CD4-positive, alpha-beta T cell treated with Interleukin-10 for 1 hour (primary cell): ENCODE measurements at regions not wholly inside any gene's neighbourhood (a gene's known extent, or its start where the extent isn't known, plus 50 kb on each side); places are given as distances from the start of the nearest gene placed in this dataset.

Experiments
- DNase-seq: peaks from one replicate; pipeline ENCODE4 v3.0.0-alpha.2; 2020

DNA sequence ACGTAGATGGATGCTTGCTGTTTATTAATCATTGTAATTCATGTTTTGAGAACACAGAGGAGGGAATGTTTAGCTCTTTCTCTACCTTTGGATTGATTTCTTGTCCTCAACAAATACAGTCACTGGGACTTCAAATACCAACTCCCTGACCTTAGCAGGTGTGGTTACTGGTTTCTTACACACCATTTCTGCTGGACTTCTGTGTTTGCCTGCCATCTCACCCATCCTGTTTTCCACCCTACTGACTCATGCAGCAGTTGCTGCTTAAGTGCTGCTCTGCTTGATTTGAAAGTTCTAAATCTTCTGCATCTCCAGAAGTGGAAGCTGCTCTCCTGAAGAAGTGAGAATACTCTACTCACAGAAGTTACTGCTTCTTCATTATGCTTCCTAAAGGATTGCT is 170.3 kb downstream of the ZPLD1 start:
- no peak for DNase-seq

DNA sequence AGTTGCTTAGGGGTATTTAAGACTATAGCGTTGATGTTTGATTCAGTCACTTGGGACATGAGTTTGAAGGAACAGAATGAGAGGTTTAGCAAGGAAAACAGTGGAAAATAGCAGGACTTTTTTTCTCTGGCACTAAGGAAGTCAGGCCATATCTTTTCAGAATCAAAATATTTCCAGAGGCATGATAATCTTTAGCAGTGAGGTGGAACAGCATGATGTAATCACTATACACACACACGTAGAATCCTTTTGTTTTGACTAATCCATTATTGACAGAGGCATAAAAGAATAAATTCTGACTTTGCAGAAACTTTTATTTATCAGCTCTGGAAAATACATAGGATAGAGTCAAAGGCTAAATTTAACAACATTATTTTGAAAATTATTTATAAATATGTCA is 174.1 kb downstream of the ZPLD1 start:
- DNase-seq = no peak

DNA sequence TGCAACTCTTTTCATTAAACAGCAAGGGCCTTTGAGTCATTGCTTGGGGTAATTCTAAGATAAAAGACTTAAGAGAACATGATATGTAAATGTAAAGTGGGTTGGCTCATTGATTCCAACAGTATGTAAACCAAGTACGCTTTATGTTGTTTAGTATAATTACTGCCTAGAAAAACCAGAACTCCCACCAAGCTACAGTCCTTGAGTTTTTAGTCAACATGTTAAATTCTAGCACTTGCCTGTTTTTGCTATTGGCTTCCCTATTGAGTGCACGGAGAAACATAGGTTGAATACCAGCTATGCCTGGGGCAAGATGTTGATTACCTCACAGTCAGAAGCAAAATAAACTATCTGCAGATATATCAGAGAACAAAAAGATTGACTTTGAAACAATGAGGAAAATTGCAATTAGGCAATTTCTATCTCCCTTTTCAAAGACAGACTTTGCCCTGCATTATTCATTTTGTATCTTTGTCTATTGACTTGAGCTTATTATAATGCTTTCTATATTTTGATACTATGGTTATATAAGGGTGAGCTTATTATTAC is 179.3 kb downstream of the ZPLD1 start:
- no peak for DNase-seq

DNA sequence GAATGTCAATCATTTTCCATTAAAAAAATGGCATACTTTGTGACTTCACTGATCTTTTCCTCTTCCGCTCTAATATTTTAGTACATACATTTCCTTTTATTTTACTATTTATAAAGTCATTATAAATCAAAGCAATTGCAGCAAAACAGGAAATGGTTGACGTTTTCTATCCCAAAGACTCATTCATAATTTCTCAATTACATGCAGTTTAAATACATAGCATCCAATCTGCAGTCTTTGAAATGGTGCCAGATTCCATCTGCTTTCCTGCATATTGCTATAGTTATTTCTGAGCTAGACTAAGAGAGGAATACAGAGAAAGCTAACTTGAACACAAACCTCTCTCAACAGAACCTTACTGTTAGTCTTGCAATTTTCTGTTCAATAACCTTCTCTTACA is 179.8 kb downstream of the ZPLD1 start:
- DNase-seq = no peak

DNA sequence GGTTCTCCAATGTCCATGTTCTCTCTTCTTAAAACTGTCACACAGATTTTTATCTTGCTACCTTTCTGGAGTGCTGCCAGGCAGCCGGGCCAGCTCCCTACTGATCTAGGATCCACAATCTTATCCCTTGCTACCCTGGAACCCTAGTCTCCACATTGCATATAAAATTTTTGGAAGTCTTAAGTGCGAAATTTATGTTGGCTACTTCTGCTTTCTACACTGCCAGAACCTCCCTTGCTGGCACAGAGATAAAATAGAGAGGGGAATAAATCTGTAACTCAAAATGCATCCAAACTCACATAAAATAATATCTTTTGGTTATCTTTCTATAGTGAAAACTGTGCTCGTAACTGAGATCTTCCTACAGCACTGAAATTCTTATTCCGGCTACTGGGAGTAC is 182.6 kb downstream of the ZPLD1 start:
- DNase-seq = no peak

DNA sequence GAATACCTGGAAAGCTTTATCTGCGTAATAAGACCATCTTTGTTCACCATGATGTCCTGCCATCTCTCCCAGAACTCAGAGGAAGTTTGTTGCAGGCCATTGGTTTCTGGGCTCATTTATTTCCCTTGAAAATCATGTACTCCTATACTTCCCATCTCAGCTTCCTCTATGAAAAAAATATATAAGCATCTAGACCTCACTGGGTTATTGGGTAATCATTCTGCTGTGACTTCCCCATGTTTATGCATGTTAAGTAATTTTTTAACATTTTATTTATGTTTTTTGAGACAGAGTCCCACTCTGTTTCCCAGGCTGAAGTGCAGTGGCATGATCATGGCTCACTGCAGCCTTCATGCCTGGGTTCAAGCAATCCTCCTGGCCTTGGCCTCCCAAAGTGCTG is 184.5 kb downstream of the ZPLD1 start:
- DNase-seq = no peak

DNA sequence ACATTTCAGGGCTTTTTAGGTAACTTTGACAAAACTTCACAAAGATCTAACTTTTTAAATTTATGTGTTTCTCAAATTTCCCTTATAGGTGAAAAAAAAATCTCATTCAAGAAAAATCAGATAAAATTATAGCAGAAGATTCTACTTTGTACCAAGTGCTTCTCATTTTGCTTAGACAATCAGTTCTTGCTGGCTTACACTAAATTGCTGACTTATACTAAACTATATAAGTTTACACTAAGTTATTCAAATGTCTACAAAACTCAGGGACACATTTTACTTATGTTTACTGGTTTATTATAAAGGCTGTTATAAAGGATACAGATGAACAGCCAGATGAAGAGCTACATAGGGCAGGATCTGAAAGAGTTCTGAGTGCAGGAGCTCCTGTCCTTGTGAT is 195.1 kb downstream of the ZPLD1 start:
- DNase-seq = no peak

DNA sequence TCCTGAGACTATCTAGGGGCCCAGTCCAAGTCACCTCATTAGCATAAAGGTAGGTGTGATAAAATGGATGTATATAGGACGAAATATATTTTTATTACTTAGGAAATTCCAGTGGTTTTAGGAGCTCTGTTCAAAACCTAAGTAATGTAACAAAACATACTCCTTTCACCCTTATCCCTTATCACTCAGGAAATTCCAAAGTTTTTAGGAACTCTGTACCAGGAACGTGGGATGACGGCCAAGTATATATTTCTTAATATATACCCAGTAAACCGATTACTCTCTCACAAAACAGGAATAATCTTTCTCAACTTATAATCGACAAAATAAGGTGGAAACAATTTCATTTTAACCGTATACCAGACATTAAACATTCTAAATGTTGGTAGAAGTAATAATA is 195.7 kb downstream of the ZPLD1 start:
- DNase-seq = no peak

DNA sequence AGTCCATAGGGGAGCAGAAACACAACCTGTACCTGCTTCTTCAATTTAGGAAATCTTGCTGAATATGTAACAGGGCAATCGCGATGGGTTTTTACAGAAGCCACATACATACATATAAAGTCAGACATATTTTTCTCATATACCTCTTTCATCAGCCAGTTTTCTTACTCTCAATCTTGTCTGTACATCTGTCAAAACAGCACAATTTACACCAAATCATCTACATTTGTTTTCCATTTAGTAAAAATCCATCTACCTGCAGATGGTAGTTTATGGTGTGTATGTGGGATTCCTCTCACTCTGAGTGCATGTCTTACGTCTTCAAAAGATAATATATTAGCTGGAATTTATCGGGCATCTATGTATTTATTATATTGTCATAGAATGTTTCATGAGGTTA is 208.7 kb downstream of the ZPLD1 start:
- no peak for DNase-seq

DNA sequence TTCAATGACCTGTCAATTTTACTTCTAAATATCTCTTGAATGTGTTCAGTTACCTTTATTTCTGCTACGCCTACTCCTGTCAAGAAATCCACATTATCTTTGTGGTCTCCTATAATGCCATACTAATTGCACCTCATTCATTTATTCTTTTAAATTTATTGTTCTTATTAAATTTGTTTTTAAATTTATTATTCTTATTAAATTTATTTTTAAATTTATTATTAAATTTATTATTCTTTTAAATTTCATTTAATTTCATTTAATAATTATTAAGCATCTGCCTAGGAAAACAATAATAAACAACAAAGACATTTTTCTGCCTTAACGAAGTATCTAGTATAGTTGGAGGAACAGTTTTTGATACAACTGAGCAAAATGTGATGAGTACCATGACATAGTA is 211.7 kb downstream of the ZPLD1 start:
- no peak for DNase-seq

DNA sequence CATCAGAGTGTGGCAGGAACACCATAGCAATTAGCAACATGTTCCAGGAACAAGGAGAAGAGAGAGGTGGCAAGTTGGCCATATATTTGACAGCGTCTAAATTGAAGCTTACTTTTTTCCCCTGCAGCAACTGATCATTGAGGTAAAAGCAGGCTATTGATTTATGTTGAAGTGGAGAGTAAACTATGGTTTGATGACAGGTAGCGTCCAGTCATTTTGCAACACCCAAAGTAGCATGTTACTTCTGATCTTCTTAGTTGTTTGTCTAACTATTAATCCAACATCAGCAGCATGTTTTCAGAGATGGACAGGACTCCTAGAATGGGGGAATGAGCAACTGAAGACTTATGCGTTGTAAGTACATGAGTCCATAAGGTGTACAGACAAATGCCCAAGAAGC is 225.8 kb downstream of the ZPLD1 start:
- no peak for DNase-seq

DNA sequence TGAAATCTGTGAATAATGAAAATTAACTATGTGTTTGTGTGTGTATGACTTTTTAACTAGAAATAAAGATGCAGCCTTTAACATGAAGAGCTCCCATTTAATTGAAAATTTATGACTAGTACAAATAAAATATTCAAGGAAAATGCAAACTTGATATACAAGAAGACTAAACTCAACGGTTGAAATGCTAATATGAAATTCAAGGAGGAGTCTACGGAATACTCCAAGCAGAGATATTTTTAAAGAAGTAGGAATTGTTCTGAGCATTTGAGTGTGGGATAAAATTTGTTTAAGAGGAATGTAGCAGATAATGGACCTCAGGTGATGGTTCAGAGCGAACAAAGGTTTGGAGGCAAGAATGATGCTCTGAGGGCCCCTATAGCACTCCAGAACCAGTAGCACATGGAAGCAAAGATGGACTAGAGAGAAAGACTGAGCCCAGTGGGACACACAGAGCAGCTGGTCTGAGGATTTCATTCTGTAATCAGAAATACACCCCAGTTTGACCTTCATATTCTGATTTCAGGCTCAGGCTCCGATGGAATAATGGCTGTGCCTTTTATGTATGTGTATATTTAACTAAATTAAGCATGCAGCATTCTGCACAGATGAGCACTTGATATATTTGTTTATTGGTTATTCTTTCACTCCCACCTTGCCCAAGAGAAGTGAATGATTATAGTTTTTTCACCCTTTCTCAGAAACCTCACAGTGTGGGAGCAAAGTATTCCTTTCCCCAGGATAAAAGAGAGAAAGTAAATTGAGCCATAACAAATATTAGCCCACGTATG is 227.1 kb downstream of the ZPLD1 start:
- no peak for DNase-seq

DNA sequence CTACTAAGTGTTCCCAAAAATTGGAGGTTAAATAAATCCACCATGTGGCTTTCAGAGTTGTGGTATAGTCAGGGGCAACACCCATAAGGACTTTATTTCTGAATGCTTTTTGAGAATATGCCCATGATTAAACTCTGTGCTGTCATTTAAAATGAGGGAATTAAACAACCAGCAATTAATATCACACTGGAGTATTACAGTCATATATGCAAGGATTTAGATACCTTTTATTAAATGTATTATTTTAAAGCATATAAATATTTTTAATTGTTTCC is 227.6 kb downstream of the ZPLD1 start:
- no peak for DNase-seq

DNA sequence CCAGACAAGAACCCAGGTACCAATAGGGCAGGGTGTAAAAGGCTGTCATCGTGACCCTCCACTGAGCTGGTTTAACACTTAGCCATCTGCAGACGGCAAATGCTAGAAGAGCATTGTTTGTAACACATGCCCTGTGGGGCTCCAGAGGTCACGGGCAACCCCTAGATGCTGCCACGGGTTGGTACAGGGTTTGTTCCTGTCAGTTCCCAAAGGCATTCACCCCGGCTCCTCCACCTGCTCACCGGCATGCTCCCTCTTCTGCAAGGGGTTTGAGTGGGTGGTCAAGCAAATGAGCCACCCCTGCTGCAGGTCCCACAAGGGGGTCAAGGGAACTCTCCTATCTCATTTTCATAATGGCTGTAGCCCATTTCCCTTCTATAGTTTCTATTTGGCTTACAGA is 229.3 kb downstream of the ZPLD1 start:
- no peak for DNase-seq

DNA sequence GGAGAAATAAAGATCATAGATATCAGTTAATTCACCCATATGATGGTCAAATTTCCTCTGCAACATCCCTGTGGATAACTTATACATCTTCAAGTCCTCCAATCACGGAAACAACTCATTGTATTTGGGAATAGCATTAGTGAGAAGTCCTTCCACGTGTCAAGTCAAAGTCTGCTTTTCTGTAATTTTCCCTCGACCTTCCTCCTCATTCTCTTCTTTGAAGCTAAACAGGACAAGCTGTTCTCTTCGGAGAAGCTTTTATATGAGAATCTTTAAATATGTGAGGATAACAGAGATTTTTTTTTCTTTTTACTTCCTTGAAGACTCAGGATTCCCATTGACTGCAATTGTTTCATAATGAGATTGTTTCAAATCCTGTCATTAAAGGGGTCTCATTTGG is 230.4 kb downstream of the ZPLD1 start:
- no peak for DNase-seq

DNA sequence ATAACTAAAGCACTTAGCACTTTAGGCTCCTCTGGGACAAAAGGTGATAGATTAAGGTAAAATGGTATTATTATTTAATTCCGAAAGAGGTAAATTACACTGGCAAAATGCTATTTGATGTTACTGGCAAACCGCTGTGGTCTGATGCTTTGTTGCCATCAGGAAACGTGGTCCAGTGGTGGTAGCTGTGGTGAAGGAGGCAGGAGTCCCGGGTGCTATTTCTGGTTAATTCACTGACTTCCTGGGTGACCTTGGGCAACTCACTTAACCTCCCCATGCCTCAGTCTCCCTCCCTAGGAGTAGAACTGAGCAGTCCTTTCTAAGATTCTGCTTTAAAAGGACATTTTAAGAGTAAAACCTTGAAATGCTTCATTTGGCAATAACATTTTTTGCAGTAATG is 233.4 kb downstream of the ZPLD1 start:
- DNase-seq = no peak

DNA sequence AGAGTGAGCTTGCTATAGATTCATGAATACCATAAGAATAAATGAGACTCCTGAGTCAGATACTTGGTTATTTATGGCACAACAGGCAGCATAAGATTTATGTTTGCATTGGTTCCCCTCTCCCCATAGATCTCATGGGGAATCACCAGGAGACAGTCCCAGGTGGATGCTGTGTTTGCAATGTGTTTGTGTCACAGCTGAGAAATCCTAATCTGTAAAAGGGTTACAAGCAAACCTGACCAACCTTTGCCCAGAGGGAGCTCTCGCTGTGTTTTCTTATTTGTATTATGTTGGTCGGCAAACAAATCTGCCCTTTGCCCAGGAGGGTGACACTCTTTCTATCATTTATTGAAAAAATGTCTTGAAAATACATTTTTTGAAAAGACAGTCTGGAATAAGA is 236.2 kb downstream of the ZPLD1 start:
- no peak for DNase-seq

DNA sequence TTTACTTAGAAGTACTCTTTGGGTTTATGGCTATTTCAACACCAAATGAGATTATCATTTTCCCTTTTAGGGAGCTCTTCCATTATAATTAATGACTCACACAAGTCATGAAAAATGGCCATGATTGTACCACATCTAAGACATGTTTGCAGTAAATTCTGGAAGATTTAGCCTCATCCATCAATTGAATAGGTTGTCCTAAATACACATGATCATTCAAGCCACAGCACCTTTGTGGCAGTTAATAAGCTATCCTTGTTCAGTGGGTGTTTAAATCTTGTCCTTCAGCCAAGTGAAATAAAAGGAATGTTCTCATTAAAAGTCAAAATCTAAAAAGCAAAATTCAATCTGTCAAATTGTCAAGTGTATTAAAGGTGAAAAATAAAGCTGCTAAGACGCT is 237.5 kb downstream of the ZPLD1 start:
- no peak for DNase-seq

DNA sequence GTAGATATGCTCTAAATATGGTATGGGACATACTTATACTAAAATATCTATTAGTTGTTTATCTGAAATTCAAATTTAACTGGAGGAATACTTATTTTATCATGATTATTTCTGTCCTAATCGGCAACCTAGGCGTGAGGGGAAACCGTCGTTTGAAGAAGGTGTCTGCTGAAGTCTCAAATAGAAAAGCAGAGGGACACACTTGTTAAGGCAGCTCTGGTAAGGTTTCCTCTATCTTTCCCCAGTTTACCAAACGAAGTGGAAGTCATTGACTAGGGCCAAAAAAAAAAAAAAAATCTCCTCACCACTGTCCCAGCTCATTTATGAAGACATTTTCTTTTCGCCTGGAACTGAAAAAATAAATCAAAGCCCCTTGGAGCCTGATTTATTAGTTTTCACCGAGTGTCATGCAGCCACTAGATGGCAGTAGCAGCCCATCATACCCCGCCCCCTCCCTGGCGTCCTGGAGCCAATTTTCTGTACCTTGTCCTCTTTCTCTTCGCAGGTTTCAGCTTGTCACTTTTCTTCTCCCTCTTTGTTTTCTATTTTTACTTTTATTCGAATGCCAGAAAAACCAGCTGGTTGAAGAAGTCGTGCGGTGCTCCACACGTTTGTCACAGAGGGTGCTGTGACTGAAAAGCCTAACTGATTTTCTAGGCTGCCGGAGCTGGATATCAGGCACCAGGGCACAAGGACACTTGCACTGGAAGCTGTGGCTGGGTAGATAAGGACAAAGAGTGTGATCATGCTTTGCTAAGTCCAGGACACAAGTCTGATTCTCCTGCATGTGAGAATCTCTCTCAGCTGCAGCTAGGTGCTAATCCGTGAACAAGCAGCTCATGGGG is 238.7 kb downstream of the ZPLD1 start:
- peak; percentile 39 for DNase-seq

DNA sequence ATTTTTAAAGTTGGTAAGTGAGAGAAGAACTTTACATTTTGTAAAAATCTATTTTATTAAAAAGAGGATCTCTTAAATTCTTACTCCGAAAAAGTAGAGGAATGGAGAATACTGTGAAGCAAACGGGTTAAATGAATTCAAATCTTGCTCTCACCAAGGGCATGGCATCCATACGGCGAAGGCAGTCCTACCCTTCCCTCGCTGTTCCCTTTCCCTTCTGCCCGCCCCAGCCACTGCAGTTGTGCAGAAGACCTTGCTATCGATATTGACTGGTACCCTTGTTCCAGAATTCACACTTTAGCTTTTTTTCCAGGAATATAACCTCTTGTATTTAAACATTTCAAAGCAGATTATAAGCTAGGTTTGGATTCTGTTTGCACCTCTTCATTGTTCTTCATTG is 239.5 kb downstream of the ZPLD1 start:
- no peak for DNase-seq

DNA sequence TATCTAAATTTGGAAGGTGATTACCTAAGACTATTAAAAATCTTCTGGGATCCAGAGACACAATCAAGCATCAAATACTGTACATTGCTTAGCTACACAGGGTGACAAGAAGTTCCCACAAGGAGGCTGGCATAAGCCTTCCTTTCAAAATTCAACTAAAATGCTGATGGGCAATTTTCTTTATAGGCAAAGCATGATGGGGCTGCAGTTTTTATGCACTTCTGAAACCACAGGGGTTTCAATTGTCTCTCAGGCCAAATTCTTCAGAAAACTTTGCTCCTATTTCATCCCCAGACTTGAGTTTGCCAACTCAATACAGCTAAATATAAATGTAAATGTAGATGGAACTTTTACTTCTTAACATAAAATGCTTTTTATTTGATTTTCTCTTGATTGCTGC is 241.6 kb downstream of the ZPLD1 start:
- no peak for DNase-seq

DNA sequence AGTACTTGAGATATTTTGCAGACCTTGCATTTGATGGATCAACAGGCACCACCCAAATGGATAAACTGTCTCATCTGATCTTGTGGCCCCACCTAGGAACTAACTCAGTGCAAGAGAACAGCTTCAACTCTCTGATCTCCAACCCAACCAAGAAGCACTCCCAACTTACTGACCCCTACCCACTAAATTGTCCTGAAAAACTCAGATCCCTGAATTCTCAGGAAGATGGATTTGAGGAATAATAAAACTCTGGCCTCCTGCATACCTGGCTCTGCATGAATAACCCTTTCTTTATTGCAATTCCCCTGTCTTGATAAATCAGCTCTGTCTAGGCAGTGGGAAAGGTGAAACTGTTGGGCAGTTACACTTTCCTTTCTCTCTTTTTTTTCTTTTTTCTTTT is 247.9 kb downstream of the ZPLD1 start:
- no peak for DNase-seq

DNA sequence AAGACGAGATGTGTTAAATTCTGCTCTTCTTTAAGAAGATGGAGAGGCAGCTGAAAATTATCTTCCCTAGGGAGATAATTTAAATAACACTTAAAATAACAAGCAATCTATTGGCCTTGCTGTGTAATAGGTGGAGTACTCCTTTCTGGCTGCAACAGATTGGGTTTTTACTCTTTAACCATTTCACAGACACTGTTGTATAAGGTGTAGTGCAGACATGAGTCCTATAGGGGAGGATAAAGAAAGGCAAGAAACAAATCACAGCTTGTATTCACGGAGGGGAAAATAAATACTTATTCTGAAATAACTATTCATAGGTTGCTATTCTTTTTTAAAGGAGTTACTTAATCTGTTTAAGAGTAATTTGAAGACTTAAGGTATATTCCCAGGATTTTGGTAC is 252.0 kb downstream of the ZPLD1 start:
- DNase-seq = no peak

DNA sequence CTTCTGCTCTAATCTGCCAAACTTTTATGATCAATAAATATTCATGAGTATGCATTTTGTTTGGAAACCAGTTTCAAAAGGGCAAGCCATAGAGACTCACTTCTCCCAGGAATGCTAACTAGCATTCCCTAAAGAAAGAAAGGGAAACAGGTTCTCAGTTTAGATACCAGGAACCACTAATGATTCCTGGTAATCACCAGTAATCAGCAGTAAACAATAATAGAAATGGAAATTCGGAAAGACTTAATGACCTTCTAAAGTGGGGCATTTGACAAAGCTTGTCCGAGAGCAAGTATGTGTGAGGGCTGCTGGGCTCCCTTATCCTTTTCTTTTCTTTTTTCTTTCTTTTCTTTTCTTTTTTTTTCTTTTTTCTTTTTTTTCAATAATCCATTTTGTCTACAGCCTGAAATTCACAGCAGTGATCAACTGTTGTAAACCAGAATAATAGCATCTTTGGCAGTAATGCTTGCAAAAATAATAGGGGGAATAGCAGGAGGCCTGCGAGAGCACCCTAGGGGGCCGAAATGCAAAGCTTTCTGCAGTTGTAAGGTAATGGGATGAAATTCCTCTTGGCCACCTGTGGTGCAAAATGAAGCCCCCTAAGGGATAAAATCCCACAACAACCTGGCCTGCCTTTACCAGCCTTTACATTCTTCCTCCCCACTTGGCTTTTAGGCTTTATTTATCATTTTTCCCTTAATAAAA is 253.2 kb downstream of the ZPLD1 start:
- DNase-seq = no peak
